GM12878 (cell line): ENCODE measurements at regions not wholly inside any gene's neighbourhood (a gene's known extent, or its start where the extent isn't known, plus 50 kb on each side); places are given as distances from the start of the nearest gene placed in this dataset.

Source experiments
- EP300 ChIP-seq, 2 experiments: fragments of 150-350 bp in 1 of 2; IDR thresholded peaks; 2 replicates each; pipeline ENCODE4 v1.6.1; 2011 to 2012; ENCODE audit warnings: low read depth in 2 of 2, low read length in 2 of 2, borderline replicate concordance in 1 of 2, improper control_type of control experiment in 1 of 2, inconsistent platforms in 1 of 2; ENCODE audit not compliant: control insufficient read depth in 1 of 2
- ESRRA ChIP-seq: IDR thresholded peaks from 2 replicates; pipeline ENCODE4 v1.6.1; 2012; ENCODE audit warnings: mild to moderate bottlenecking, low read length, improper control_type of control experiment
- RFX5 ChIP-seq: IDR thresholded peaks from 2 replicates; pipeline ENCODE4 v1.6.1; 2011; ENCODE audit warnings: low read depth, low read length, improper control_type of control experiment
- SMC3 ChIP-seq: IDR thresholded peaks from 2 replicates; pipeline ENCODE4 v1.6.1; 2011; ENCODE audit warnings: low read length, improper control_type of control experiment, borderline replicate concordance
- TF ChIP-seq, protein P1 (sequence below), 3 experiments: IDR thresholded peaks in 2 of 3; conservative IDR thresholded peaks in 1 of 3; 2 replicates each; pipeline ENCODE4 v1.5.1; 2011; ENCODE audit warnings: low read depth in 3 of 3, low read length in 3 of 3, mild to moderate bottlenecking in 3 of 3, control low read depth in 2 of 3, moderate library complexity in 2 of 3, inconsistent platforms in 1 of 3, mixed read lengths in 1 of 3; ENCODE audit not compliant: control insufficient read depth in 2 of 3, insufficient read depth in 1 of 3; ENCODE audit errors: extremely low read depth in 1 of 3

DNA sequence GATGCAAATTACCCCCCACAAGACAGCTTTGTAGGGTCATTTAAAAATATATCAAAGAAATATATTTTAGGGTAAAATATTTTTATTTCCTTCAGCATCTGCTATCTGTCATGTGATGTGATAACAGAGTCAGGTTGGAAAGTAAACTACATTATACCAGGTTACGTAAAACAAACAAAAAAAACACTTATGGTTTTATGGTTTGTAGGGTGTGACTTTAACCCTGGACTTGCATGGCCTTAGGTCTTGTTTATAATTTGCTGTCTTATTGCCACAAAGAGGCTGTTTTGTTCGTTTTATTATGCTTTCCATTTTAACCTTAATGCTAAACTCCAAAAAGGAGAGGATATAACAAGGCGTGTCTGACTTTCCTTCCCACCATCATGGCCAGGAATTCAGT lies 244.5 kb upstream of the MME start:
- TF ChIP-seq SMC3, result no peak
- TF ChIP-seq, protein P1, sequence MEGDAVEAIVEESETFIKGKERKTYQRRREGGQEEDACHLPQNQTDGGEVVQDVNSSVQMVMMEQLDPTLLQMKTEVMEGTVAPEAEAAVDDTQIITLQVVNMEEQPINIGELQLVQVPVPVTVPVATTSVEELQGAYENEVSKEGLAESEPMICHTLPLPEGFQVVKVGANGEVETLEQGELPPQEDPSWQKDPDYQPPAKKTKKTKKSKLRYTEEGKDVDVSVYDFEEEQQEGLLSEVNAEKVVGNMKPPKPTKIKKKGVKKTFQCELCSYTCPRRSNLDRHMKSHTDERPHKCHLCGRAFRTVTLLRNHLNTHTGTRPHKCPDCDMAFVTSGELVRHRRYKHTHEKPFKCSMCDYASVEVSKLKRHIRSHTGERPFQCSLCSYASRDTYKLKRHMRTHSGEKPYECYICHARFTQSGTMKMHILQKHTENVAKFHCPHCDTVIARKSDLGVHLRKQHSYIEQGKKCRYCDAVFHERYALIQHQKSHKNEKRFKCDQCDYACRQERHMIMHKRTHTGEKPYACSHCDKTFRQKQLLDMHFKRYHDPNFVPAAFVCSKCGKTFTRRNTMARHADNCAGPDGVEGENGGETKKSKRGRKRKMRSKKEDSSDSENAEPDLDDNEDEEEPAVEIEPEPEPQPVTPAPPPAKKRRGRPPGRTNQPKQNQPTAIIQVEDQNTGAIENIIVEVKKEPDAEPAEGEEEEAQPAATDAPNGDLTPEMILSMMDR (IDR thresholded peaks at IDR 0.05 in 2 of 3, conservative IDR thresholded peaks at IDR 0.05 in 1 of 3; ENCODE audit: control insufficient read depth in 2 of 3, extremely low read depth in 1 of 3, insufficient read depth in 1 of 3, low read depth in 3 of 3, low read length in 3 of 3), result no peak
- no peak for TF ChIP-seq EP300 (IDR thresholded peaks at IDR 0.05; ENCODE audit: borderline replicate concordance in 1 of 2, control insufficient read depth in 1 of 2, low read depth in 2 of 2, low read length in 2 of 2)
- no peak for TF ChIP-seq RFX5
- TF ChIP-seq ESRRA, result no peak
